Stimulated activated CD4-positive, alpha-beta T cell treated with anti-CD3 and anti-CD28 coated beads, Interleukin-4, amount 100 ng/mL, for 1 hour (primary cell): ENCODE measurements at regions not wholly inside any gene's neighbourhood (a gene's known extent, or its start where the extent isn't known, plus 50 kb on each side); places are given as distances from the start of the nearest gene placed in this dataset.
"Not testable (repeated sequence)": the region's sequence is repeated elsewhere in the genome, so short reads cannot be mapped to it uniquely, and the experiment has no call there.

Experiments
- DNase-seq: peaks from one replicate; pipeline ENCODE4 v3.0.0-alpha.2; 2020

GRCh38 chr14:53252141-53252540 is 99.0 kb upstream of the DDHD1 start:
- DNase-seq: no peak

GRCh38 chr14:53249059-53249458 is 95.9 kb upstream of the DDHD1 start:
- no peak for DNase-seq

- DNase-seq: no peak
Observed at GRCh38 chr14:53247596-53248370, 94.7 kb upstream of the DDHD1 start.

- DNase-seq: not testable (repeated sequence)
Observed at GRCh38 chr14:53242898-53243297, 89.8 kb upstream of the DDHD1 start.

- no peak for DNase-seq
Observed at GRCh38 chr14:53237488-53237887, 84.4 kb upstream of the DDHD1 start.

- DNase-seq: no peak
Observed at GRCh38 chr14:53236708-53237107, 83.6 kb upstream of the DDHD1 start.

GRCh38 chr14:53231171-53231570 is 78.0 kb upstream of the DDHD1 start:
- no peak for DNase-seq

- DNase-seq: no peak
Observed at GRCh38 chr14:53228966-53229365, 75.8 kb upstream of the DDHD1 start.

GRCh38 chr14:53227154-53227718 is 74.1 kb upstream of the DDHD1 start:
- DNase-seq: no peak

DNA sequence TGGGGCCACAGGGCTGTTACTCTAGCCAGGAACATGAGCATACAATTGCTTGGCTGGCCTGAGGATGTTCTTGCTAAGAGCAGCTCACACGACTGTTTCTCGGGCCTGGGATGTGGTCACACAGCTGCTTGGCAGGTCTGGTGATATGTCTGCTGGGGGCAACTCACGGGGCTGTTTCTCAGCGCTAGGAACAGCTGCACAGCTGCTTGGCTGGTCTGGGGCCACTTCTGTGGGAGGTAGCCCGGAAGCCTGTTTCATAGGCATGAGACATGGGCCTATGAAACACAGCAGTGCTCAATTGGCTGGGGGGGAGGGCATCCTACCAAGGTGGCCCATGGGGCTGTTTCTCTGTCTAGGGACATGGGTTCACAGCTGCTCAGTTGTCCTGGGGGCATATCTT is 73.4 kb upstream of the DDHD1 start:
- DNase-seq: no peak

GRCh38 chr14:53220914-53221313 is 67.8 kb upstream of the DDHD1 start:
- no peak for DNase-seq

DNA sequence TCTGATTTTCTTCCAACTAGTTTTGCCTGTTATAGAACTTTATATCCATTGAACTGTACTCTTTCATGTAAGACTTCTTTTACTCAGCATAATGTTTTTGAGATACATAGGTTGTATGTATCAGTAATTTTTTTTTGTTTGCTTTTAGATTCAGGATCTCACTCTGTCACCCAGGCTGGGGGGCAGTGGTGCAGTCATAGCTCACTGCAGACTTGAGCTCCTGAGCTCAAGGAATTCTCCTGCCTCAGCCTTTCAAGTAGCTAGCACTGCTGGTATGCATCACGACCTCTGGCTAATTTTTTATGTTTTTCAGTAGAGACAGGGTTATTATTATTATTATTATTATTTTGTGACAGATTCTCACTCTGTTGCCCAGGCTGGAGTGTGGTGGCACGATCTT is 65.0 kb upstream of the DDHD1 start:
- no peak for DNase-seq

GRCh38 chr14:53217316-53217994 is 64.3 kb upstream of the DDHD1 start:
- DNase-seq: peak; percentile 68

DNA sequence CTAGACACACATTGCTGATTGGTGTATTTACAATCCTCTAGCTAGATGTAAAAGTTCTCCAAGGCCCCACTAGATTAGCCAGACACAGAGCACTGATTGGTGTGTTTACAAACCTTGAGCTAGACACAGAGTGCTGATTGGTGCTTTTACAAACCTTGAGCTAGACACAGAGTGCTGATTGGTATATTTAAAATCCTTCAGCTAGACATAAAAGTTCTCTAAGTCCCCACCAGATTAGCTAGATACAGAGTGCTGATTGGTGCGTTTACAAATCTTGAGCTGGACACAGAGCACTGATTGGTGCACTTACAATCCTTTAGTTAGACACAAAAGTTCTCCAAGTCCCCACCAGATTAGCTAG is 63.8 kb upstream of the DDHD1 start:
- DNase-seq: not testable (repeated sequence)

DNA sequence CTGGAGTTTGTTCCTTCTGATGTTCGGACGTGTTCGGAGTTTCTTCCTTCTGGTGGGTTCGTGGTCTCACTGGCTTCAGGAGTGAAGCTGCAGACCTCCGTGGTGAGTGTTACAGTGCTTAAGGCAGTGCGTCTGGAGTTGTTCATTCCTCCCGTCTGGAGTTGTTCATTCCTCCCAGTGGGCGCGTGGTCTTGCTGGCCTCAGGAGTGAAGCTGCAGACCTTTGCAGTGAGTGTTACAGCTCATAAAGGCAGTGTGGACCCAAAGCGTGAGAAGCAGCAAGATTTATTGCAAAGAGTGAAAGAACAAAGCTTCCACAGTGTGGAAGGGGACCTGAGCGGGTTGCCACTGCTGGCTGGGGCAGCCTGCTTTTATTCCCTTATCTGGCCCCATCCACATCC is 63.4 kb upstream of the DDHD1 start:
- DNase-seq: not testable (repeated sequence)

DNA sequence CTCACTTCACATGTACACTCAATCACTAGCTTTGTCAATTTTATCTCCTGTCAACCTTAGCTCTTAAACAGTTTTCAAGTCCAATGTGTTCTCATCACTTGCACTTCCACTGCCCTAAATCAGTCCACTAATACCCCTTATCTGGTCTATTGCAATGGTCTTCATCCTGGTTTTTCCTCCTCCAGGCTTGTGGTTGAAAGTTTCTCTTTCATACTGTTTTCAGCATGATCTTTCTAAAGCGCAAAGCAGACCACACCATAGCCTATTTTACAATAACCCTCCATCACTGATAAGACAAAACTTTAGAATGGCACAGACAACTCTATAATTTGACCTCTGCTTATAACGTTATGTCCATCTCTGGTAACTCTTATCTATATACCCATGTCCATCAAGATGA is 62.0 kb upstream of the DDHD1 start:
- no peak for DNase-seq

- DNase-seq: no peak
Observed at GRCh38 chr14:53214384-53214783, 61.3 kb upstream of the DDHD1 start.

GRCh38 chr14:53213761-53214160 is 60.6 kb upstream of the DDHD1 start:
- no peak for DNase-seq

GRCh38 chr14:53209370-53209769 is 56.2 kb upstream of the DDHD1 start:
- DNase-seq: no peak
